ENCODE measurements at regions not wholly inside any gene's neighbourhood (a gene's known extent, or its start where the extent isn't known, plus 50 kb on each side); places are given as distances from the start of the nearest gene placed in this dataset.

GRCh38 chr6:119543332-119543731 is 193.8 kb upstream of the MAN1A1 start (continued):
- TF ChIP-seq, protein P1, sequence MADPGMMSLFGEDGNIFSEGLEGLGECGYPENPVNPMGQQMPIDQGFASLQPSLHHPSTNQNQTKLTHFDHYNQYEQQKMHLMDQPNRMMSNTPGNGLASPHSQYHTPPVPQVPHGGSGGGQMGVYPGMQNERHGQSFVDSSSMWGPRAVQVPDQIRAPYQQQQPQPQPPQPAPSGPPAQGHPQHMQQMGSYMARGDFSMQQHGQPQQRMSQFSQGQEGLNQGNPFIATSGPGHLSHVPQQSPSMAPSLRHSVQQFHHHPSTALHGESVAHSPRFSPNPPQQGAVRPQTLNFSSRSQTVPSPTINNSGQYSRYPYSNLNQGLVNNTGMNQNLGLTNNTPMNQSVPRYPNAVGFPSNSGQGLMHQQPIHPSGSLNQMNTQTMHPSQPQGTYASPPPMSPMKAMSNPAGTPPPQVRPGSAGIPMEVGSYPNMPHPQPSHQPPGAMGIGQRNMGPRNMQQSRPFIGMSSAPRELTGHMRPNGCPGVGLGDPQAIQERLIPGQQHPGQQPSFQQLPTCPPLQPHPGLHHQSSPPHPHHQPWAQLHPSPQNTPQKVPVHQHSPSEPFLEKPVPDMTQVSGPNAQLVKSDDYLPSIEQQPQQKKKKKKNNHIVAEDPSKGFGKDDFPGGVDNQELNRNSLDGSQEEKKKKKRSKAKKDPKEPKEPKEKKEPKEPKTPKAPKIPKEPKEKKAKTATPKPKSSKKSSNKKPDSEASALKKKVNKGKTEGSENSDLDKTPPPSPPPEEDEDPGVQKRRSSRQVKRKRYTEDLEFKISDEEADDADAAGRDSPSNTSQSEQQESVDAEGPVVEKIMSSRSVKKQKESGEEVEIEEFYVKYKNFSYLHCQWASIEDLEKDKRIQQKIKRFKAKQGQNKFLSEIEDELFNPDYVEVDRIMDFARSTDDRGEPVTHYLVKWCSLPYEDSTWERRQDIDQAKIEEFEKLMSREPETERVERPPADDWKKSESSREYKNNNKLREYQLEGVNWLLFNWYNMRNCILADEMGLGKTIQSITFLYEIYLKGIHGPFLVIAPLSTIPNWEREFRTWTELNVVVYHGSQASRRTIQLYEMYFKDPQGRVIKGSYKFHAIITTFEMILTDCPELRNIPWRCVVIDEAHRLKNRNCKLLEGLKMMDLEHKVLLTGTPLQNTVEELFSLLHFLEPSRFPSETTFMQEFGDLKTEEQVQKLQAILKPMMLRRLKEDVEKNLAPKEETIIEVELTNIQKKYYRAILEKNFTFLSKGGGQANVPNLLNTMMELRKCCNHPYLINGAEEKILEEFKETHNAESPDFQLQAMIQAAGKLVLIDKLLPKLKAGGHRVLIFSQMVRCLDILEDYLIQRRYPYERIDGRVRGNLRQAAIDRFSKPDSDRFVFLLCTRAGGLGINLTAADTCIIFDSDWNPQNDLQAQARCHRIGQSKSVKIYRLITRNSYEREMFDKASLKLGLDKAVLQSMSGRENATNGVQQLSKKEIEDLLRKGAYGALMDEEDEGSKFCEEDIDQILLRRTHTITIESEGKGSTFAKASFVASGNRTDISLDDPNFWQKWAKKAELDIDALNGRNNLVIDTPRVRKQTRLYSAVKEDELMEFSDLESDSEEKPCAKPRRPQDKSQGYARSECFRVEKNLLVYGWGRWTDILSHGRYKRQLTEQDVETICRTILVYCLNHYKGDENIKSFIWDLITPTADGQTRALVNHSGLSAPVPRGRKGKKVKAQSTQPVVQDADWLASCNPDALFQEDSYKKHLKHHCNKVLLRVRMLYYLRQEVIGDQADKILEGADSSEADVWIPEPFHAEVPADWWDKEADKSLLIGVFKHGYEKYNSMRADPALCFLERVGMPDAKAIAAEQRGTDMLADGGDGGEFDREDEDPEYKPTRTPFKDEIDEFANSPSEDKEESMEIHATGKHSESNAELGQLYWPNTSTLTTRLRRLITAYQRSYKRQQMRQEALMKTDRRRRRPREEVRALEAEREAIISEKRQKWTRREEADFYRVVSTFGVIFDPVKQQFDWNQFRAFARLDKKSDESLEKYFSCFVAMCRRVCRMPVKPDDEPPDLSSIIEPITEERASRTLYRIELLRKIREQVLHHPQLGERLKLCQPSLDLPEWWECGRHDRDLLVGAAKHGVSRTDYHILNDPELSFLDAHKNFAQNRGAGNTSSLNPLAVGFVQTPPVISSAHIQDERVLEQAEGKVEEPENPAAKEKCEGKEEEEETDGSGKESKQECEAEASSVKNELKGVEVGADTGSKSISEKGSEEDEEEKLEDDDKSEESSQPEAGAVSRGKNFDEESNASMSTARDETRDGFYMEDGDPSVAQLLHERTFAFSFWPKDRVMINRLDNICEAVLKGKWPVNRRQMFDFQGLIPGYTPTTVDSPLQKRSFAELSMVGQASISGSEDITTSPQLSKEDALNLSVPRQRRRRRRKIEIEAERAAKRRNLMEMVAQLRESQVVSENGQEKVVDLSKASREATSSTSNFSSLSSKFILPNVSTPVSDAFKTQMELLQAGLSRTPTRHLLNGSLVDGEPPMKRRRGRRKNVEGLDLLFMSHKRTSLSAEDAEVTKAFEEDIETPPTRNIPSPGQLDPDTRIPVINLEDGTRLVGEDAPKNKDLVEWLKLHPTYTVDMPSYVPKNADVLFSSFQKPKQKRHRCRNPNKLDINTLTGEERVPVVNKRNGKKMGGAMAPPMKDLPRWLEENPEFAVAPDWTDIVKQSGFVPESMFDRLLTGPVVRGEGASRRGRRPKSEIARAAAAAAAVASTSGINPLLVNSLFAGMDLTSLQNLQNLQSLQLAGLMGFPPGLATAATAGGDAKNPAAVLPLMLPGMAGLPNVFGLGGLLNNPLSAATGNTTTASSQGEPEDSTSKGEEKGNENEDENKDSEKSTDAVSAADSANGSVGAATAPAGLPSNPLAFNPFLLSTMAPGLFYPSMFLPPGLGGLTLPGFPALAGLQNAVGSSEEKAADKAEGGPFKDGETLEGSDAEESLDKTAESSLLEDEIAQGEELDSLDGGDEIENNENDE (IDR thresholded peaks at IDR 0.05; ENCODE audit: insufficient replicate concordance, low read length) = no peak
- TF ChIP-seq GTF2F1 (IDR thresholded peaks at IDR 0.05; ENCODE audit: borderline replicate concordance, low read depth, low read length) (no peak), HDAC2 (IDR thresholded peaks at IDR 0.05; ENCODE audit: borderline replicate concordance in 1 of 2, low read depth in 2 of 2, low read length in 2 of 2) (no peak), SP4 (IDR thresholded peaks at IDR 0.05; ENCODE audit: low read length) (no peak), EP300 (IDR thresholded peaks at IDR 0.05; ENCODE audit: borderline replicate concordance in 1 of 2, low read depth in 2 of 2, low read length in 2 of 2) (no peak), TEAD4 (IDR thresholded peaks at IDR 0.05; ENCODE audit: low read depth, low read length) (no peak), CTBP2 (IDR thresholded peaks at IDR 0.05; ENCODE audit: borderline replicate concordance, insufficient read depth, insufficient read length, low read length) (no peak), CBX5 (IDR thresholded peaks at IDR 0.05; ENCODE audit: low read depth, low read length) (no peak), CBX8 (IDR thresholded peaks at IDR 0.05; ENCODE audit: borderline replicate concordance, low read depth, low read length) (no peak), POLR2AphosphoS5 (IDR thresholded peaks at IDR 0.05; ENCODE audit: low read depth, low read length) (no peak), POU5F1 (IDR thresholded peaks at IDR 0.05; ENCODE audit: low read depth, low read length) (no peak), SAP30 (IDR thresholded peaks at IDR 0.05; ENCODE audit: insufficient read depth, insufficient replicate concordance, low read length) (no peak)
